HepG2 (cell line): ENCODE measurements at regions not wholly inside any gene's neighbourhood (a gene's known extent, or its start where the extent isn't known, plus 50 kb on each side); places are given as distances from the start of the nearest gene placed in this dataset.
A peak's percentile ranks its signal among the peaks of the same experiment; 100 is the strongest.

ENCODE experiments used
- FUBP1 ChIP-seq: sonication (generic); formaldehyde crosslinking; IDR thresholded peaks from 2 replicates; pipeline ENCODE4 v1.5.1; 2020; ENCODE audit warnings: missing genetic modification reagents, mild to moderate bottlenecking, borderline replicate concordance
- IKZF5 ChIP-seq: IDR thresholded peaks from 2 replicates; pipeline ENCODE4 v1.6.1; 2018; ENCODE audit warnings: missing genetic modification reagents, mild to moderate bottlenecking, missing compliant biosample characterization
- ISL2 ChIP-seq: sonication (generic); formaldehyde crosslinking; IDR thresholded peaks from 2 replicates; pipeline ENCODE4 v1.5.0; 2020; ENCODE audit warnings: missing genetic modification reagents
- MEIS1 ChIP-seq: sonication (generic); formaldehyde crosslinking; IDR thresholded peaks from 2 replicates; pipeline ENCODE4 v1.9.0; 2021; ENCODE audit warnings: mild to moderate bottlenecking, missing genetic modification reagents, moderate library complexity, borderline replicate concordance
- MIXL1 ChIP-seq: IDR thresholded peaks from 2 replicates; pipeline ENCODE4 v1.6.1; 2016
- MLXIP ChIP-seq: sonication (generic); formaldehyde crosslinking; IDR thresholded peaks from 2 replicates; pipeline ENCODE4 v1.9.0; 2021; ENCODE audit warnings: missing genetic modification reagents, borderline replicate concordance
- NFYB ChIP-seq: sonication (generic); formaldehyde crosslinking; IDR thresholded peaks from 2 replicates; pipeline ENCODE4 v1.4.0; 2020; ENCODE audit warnings: missing genetic modification reagents
- SMARCE1 ChIP-seq: fragments of 450-650 bp; IDR thresholded peaks from 2 replicates; pipeline ENCODE4 v1.6.1; 2017; ENCODE audit warnings: borderline replicate concordance
- STAT6 ChIP-seq: sonication (generic); formaldehyde crosslinking; IDR thresholded peaks from 2 replicates; pipeline ENCODE4 v1.4.0; 2020; ENCODE audit warnings: missing genetic modification reagents, mild to moderate bottlenecking, borderline replicate concordance
- WIZ ChIP-seq: sonication (generic); formaldehyde crosslinking; IDR thresholded peaks from 2 replicates; pipeline ENCODE4 v1.5.1; 2020; ENCODE audit warnings: mild to moderate bottlenecking, missing genetic modification reagents
- ZBTB20 ChIP-seq: sonication (generic); formaldehyde crosslinking; IDR thresholded peaks from 2 replicates; pipeline ENCODE4 v1.8.1; 2023; ENCODE audit warnings: missing genetic modification reagents, low read depth, mild to moderate bottlenecking, borderline replicate concordance
- ZNF251 ChIP-seq: sonication (generic); formaldehyde crosslinking; IDR thresholded peaks from 2 replicates; pipeline ENCODE4 v1.9.0; 2021; ENCODE audit warnings: mild to moderate bottlenecking, missing genetic modification reagents
- ZNF687 ChIP-seq: sonication (generic); formaldehyde crosslinking; IDR thresholded peaks from 2 replicates; pipeline ENCODE4 v1.5.1; 2020; ENCODE audit warnings: mild to moderate bottlenecking, missing genetic modification reagents, moderate library complexity

- TF ChIP-seq NFYB (0 out of 2 replicates have a peak, but pooled peaks have one; percentile 11), ZNF251 (CRISPR knock-in tag) (no peak), MLXIP (CRISPR knock-in tag) (no peak), MIXL1 (CRISPR knock-in tag) (peak; percentile 67; the same call in 1 of the 2 replicates), STAT6 (no peak), ISL2 (CRISPR knock-in tag) (no peak), MEIS1 (CRISPR knock-in tag) (no peak; the same call in none of the 2 replicates), IKZF5 (CRISPR knock-in tag) (peak; percentile 82), WIZ (CRISPR knock-in tag) (peak; percentile 43; the same call in 1 of the 2 replicates), FUBP1 (0 out of 2 replicates have a peak, but pooled peaks have one; percentile 75), ZBTB20 (CRISPR knock-in tag) (no peak; the same call in 1 of the 2 replicates), ZNF687 (CRISPR knock-in tag) (peak; percentile 84), SMARCE1 (no peak)
These were observed 106.6 kb upstream of the HNRNPU start (continued) for GRCh38 chr1:244970744-244971551.
